ENCODE measurements at regions not wholly inside any gene's neighbourhood (a gene's known extent, or its start where the extent isn't known, plus 50 kb on each side); places are given as distances from the start of the nearest gene placed in this dataset.
A peak's percentile ranks its signal among the peaks of the same experiment; 100 is the strongest.
"Not testable (repeated sequence)": the region's sequence is repeated elsewhere in the genome, so short reads cannot be mapped to it uniquely, and the experiment has no call there.

DNA sequence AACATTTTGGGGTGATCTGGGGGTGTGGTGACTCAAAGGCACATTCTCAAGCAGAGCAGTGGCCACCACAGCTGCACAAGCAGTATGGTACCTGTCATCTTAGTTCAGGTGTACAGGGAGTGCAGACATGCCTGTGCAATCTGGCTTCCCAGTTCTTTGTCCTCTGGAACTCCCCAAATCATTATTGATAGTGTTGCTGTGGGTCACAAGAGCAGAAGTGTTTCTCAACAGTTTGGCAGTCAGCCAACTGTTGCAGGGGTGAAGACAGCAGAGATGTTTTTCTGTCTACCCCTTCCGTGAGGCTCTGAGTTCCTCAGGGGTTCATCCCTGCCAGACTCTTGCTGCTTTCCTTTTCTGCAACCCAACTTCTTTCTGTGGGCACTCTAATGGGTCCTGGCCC, 206.5 kb upstream of the ZSWIM2 start:
- DNase-seq: no peak

DNA sequence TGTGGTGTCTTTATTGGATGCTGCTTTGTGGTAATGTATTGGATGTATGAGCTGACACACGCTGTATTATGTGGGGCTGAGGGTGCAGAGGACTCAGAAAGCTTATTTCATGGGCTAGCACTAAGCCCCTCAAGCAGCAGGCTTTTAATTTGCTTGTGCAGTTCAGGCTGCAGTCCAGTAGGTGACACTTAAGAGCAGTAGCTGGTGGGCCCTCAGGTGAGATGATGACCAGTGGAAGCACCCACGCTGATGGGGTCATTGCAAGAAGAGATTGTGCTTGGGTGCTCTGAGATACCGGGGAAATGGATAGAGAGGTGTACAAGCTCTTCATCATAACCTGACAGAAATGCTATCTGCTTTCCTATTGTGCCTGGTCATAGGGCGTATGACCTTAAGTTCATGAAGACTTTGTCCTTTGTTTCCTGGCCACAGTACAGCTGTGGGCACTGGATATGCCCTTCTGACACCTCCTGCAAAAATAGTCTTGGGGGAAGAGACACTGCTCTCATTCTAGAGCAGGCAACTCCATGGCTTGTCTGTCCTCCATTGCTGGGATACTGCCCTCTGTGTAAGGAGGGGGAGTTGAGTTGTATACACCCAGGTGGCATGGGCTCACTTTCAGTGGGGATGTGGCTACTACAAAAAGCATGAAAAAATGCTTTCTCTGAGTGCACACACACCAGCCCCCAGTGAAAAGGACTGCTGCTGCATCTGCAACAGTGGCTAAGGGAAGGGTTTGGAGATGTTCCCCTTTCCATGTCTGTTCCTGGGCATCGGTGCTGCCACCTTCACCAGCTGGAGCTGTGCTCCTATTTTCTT, 205.7 kb upstream of the ZSWIM2 start:
- DNase-seq: no peak

DNA sequence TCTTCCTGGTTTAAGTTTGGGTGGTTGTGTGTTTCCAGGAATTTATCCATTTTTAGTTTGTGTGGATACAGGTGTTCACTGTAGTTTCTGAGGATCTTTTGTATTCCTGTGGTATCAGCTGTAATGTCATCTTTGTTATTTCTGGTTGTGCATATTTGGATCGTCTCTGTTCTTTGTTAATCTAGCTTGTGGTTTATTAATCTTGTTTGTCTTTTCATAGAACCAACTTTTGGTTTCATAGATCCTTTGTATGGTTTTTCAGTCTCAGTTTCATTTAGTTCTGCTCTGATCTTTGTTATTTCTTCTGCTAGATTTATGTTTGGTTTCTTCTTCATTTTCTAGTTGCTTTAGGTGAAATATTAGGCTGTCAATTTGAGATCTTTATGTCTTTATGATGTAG, 202.4 kb upstream of the ZSWIM2 start:
- DNase-seq: no peak

DNA sequence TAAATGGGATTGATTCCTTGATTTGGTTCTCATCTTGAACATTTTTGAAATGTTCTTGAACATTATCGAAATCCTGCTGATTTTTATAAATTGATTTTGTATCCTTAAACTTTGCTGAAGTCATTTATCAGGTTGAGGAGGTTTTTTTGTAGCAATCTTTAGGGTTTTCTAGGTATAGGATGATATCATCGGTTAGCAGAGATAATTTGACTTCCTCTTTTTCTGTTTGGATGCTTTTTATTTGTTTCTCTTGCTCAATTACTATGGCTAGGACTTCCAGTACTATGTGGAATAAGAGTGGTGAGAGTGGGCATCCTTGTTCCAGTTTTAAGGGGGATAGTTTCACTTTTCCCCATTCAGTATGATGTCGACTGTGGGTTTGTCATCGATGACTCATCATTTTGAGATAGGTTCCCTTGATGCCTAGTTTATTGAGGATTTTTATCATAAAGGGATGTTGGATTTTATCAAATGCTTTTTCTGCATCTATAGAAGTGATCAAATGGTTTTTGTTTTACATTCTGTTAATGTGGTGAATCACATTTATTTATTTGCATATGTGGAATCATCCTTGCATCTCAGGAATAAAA, 201.5 kb upstream of the ZSWIM2 start:
- no peak for DNase-seq

DNA sequence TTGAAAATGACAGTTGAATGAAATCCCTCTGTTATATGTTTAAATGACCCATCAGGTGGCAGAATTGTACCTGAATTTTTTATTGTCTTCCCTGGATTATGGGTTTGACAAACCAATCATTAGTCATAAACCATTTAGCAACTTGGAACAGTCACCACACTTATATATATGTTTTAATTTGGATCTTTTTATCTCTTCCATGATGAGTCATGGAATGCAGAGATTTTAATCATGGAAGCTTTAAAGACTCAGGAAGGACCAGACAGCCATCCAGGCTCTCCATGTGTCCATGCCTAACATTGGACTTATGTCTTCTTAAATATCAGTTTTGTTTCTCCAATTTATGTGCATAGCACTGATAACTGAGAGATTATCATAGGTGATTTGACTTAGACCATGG, 188.3 kb upstream of the ZSWIM2 start:
- no peak for DNase-seq

DNA sequence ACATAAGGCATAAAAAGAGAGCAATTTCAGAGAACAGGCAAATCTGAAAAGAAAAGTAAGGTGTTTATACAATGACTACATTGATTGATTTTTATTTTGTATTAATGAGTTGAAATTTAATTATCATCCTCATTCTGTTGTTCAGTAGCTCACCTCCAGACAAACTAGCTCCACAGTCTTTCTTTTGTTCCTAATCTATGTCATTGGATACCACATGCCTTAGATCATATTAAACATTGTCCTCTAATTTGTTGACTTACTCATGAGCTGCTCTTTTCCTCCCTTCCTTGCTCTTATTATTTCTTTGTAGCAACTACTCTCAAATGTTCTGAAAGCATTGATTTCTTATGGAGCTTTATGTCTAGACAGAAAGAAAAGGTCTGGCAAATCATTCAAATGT, 185.5 kb upstream of the ZSWIM2 start:
- DNase-seq: no peak

DNA sequence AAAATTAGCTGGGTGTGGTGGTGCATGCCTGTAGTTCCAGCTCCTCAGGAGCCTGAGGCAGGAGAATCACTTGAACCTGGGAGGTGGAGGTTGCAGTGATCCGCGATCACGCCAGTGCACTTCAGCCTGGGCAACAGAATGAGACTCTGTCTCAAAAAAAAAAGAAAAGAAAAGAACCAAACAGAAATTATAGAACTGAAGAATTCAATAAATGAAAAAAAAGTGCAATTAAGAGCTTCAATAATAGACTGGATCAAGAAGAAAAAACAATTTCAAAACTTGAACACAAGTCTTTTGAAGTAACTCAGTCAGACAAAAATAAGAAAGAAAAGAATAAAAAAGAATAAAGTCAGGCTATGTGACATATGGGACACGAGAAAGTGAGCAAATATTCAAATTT, 175.8 kb upstream of the ZSWIM2 start:
- DNase-seq: no peak

DNA sequence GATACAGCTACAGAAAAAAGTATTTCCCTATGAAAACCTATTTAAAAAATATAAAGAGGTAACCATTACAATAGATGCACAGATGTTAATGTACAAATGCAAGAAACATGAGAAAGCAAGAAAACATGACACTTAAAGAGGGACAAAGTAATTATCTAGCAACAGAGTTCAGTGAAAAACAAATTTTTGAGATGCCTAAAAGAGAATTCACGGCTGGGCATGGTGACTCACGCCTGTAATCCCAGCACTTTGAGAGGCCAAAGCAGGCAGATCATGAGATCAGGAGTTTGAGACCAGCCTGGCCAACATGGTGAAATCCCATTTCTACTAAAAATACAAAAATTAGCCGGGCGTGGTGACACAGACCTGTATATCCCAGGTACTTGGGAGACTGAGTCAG, 175.0 kb upstream of the ZSWIM2 start:
- DNase-seq: not testable (repeated sequence)

DNA sequence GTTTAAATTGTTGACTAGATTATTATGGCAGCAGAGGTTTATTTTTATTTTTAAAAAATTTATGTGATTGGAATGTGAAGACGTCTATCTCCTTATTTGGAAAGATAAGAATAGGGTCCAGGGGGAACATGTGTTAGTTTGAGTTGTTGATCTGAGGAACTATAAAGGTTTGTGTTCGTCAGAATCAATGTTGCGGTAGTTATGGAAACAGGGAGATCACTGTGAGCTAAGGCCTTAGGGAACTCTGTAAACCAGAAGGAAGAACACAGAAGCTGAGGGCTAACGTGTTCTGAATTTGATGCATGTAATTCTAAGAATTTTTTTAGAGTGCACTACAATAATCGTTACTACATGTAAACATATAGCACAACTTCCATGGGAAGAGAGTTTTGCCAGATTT, 168.5 kb upstream of the ZSWIM2 start:
- DNase-seq: no peak

DNA sequence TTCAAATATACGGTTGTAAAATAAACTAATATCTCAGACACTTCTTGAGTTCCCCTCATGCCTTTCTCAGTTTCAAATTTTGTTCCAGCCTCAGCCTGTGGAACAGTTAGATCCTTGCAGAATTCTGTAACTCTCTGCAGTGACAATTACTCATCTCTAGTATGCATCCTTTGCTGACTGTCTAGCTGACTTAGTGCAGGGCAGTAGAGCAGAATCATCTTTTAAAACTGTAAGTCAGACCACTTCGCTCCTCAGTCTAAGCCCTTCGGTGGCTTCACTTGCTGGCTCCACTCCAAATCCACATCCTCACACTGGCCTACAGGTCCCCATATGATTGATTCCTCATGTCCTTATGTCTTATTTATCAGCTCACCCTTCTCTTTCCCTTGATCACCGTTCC, 164.1 kb upstream of the ZSWIM2 start:
- DNase-seq: no peak

DNA sequence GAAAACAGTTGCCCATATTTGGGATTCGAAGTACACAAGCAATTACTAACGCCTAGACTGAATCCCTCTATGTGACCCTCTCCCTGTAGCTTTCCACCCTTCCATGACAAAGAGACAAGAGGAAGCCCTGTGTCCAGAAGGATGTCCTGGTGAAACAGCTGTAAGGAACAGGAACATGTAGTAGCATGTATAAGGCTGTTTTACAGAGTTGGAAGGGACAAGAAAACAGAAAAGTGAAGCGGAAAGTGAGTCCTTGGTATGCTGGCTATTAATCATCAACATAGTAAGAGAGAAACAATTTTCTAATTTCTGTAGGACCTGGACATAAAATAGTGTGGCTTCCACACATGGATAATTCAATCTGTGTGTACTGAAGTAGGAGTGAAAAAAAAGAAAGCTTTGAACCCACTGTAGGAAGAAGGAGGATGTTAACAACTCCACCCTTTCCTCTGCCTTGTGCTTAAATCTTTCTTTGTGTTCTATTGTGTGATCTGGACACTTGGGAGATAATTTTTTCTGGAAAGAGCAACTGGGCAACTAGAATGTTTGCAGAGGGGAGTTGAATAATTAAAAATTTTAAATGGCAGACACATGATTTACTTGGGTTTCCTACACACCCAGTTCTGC, 162.3 kb upstream of the ZSWIM2 start:
- no peak for DNase-seq

DNA sequence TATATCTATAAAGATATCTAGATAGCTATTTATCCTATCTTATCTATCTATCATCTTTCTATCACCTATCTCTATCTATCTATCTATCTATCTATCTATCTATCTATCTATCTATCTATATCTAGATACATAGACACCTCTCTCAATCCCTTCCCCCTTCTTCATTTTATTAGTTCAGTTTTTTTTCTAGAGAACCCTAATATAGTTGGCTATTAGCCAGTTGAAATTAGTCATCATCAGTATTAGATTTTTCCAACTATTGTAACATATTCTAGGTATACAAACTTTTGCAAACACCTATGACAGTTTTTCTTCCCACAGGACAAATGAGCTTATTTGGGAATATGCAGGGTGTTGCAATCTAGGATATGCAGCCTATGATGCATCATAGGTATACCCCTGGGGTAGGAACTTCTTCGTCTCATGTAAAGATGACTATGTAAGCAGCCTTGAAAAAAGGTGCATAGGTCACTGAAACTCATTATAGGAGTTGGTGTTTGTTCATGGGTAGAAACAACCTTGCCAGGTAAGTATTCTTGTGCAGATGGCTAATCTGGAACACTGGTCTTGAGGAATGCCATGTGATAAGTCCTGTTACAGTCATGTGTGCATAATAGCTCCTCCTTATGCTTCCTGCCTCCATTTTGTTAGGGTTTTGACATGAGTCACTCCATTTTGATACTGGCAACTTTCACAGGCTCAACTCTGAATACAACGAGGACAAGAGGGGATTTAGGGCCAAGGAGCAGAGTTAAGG, 160.7 kb upstream of the ZSWIM2 start:
- DNase-seq: no peak

DNA sequence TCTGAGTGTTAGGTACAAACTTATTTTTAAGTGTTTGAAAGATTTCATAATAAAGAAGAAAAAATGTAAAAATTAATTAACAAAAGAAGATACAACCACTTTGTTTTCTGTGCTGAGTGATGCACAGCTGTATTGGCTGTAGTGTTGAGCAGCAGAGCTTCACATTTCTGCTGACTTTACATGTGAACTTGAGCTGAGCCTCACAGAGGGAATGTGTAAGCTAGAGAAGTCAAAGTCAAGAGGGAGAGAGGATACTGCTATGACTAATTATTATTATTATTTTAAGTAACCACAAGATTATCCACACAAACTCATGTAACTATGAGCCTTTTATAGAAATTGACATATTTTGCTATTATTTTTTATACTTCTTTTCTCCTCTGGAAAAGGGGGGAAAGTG, 159.1 kb upstream of the ZSWIM2 start:
- no peak for DNase-seq

DNA sequence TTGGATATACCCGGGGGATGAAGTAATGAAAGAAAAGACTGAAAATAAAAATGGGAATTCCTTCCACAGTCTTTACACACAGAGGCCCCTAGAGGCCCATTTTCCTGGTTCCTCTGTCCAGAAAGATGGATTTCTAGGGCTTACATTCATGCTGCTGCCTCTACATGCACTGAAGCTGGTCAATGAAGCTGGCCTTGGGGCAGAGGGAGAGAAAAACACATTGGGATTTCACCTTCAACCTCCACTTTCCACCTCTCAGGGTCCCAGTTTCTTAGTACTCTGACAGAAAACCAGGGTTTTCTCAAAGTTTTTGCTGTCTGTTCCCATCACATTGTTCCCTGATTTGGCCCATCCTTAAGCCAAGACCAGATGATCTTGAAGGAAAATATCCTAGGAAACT, 154.6 kb upstream of the ZSWIM2 start:
- no peak for DNase-seq

DNA sequence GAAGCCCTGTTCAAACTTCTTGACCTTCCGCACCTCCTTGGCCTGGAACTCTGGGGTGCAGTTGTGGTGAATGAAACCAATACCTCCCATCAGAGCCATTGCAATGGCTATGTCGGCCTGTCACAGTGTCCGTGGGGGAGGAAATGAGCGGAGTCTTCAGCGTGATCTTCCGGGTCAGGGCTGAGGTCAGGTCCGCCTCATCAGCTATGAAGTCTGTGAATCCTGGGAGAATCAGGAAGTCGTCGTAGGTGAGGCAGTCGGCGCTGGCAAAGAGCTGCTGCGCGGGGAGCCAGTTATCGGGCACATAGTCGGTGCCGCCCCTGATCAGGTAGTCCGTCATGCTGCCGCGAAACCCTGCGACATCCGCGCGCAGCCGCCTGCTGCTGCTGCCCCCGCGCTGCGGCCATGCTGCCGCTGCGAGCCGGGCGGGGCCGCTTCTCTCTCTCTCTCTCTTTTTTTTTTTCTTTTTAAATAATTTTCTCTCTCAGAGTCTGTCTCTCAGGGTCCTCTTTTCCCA, 154.1 kb upstream of the ZSWIM2 start:
- DNase-seq: no peak

DNA sequence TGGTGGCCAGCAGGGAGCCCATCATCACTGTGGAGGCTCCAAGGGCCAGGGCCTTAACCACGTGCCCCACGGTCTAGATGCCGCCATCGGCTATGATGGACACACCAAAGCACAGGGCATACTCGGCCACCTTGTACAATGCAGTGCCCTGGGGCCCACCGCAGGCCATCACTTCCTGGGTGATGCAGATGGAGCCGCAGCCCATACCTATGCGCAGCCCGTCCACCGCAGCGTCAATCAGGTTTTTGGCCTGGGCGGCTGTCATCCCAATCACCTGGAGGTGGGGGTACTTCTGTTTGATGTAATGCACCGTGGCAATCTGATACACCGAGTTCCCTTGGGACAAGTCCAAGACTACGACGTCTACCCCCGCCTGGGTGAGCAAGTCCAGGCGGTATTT, 153.3 kb upstream of the ZSWIM2 start:
- DNase-seq: no peak

DNA sequence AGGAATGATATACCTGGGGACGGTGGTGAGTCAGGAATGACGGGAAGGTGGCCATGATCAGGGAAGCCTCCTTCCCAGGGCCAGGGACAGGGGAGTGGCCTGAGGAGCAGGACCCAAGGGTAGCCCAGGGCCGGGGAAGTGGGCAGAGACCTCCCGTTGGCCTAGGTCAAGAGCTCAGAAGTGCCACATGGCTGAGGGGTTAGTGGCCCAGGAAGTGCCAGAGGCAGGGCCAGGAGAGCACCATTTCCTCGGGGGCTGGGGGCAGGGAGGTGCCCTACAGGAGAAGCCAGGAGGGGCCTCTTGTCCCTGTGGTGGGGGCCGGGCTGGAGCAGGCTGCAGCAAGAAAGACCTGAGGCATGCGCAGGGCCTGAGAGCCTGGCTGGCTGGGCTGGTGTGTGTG, 152.3 kb upstream of the ZSWIM2 start:
- DNase-seq: no peak

DNA sequence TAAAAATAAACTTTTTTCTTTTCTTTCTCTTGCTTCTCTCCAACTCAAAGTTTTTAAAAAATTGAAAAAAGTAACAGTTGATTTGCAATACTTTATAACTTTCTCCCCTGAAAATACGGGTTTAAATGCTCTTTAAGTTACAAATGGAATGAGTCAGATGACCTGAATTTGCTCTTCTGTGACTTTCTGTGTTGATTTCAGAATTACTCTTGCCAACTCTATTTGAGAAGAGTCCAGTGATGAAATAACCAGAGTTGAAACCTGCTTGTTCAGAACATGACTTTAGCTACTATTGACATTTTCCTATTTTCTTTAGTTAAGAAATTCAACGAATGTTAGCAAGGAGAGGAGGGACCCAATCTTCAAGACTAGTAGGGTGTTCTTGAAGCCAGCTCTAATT, 146.1 kb upstream of the ZSWIM2 start:
- no peak for DNase-seq

DNA sequence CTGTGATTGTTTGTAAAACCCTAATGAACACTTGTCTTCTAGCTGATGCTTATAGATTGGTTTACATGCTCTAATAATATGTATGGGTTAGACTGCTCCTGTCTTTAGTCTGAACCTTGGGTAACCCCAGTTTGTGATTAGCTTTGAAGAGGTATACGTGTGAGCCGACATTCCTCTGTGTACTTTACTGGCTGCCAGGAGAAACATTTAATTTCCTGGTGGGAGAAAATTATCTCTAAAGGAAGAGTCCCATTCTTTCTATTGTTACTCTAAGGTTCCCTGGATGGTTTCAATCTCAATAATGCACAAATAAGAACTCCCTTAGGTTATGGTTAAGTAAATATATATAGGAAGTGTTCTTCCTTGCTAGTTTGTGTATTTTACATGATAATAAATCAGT, 143.6 kb upstream of the ZSWIM2 start:
- DNase-seq: no peak

DNA sequence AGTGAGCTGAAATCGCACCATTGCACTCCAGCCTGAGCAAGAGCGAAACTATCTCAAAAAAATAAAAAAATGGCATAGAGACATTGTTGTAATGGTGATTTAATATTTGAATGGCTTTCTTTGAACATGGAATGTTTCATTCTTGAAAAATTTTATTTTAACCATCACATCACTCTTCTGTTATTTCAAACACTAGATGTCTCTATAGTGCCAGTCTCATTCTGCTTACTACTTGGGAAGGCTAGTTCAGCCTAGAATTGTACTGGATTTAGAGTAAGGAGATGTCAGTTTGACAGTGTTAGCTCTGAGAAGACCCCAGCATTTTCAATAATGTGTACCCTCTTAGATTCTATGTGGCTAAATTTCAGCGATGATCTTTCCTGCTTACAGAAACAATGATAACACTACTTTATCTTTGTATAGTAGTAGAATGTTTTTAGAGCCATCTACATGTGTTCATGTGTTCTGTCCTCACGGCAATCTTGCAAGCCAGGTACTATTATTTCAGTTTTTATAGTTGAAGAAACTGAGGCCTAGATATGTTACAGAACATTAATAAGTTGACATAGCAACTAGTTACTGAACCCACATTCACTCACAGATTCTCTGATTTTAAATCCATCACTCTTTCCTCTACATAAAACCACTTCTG, 142.9 kb upstream of the ZSWIM2 start:
- peak; percentile 2 for DNase-seq

DNA sequence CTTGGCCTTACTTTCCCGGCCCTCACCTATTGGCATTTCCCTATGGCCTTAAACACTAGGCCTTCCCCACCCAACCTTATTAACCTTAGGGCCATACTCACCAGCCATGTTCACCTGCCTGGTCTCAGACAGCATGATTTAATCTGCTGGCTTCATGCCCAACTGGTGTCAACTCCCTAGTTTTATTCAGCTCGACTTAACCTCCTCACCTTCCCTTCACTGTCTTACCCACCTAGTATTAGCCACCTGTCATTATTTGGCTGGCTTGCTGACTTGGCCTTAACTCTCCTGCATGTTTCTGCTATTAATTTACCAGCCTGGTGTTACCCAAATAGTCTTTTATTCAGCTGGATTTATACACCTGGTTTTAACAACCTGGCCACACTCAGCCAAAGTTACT, 136.0 kb upstream of the ZSWIM2 start:
- DNase-seq: no peak

DNA sequence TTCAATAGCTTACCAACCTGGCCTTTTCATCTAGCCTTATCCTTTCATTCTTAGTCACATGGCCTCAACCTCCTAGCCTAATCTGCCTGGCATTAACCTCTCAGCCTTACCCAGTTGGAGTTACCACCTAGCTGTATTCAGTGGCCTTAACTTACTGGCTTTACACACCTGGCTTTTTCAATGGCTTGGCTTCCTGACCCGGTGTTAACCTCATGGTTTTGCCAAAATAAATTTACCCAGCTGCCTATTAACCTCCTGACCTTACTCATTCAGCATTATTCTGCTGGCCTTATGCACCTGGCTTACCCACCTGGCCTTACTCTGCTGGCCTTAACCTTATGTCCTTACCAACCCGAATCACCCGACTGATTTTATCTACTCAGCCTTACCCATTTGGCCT, 135.5 kb upstream of the ZSWIM2 start:
- DNase-seq: no peak
